Fibroblast of skin of left biceps (primary cell): ENCODE measurements at regions not wholly inside any gene's neighbourhood (a gene's known extent, or its start where the extent isn't known, plus 50 kb on each side); places are given as distances from the start of the nearest gene placed in this dataset.

Experiments used
- DNase-seq, 2 experiments: peaks; one replicate each; pipeline ENCODE4 v3.0.0-alpha.2; 2013; ENCODE audit warnings: low read depth in 2 of 2

GRCh38 chr11:70843906-70844305 is 408.5 kb downstream of the SHANK2 start:
- DNase-seq, result no peak

- no peak for DNase-seq
These were observed 408.0 kb downstream of the SHANK2 start for GRCh38 chr11:70844387-70844786.

- DNase-seq, result no peak
These were observed 406.8 kb downstream of the SHANK2 start for GRCh38 chr11:70845591-70846041.

- DNase-seq, result no peak
These were observed 405.4 kb downstream of the SHANK2 start for GRCh38 chr11:70846781-70847655.

GRCh38 chr11:70848243-70848750 is 404.1 kb downstream of the SHANK2 start:
- DNase-seq, result no peak

- no peak for DNase-seq
These were observed 403.3 kb downstream of the SHANK2 start for GRCh38 chr11:70849031-70849430.

- DNase-seq, result no peak
These were observed 401.1 kb downstream of the SHANK2 start for GRCh38 chr11:70851308-70851707.

- DNase-seq, result no peak
These were observed 400.5 kb downstream of the SHANK2 start for GRCh38 chr11:70851907-70852306.

GRCh38 chr11:70853068-70853769 is 399.2 kb downstream of the SHANK2 start:
- no peak for DNase-seq

- DNase-seq, result no peak
These were observed 398.6 kb downstream of the SHANK2 start for GRCh38 chr11:70853770-70854108.

GRCh38 chr11:70854201-70854600 is 398.2 kb downstream of the SHANK2 start:
- DNase-seq, result no peak

GRCh38 chr11:70854901-70855556 is 397.3 kb downstream of the SHANK2 start:
- no peak for DNase-seq

- no peak for DNase-seq
These were observed 394.5 kb downstream of the SHANK2 start for GRCh38 chr11:70857894-70858293.

- no peak for DNase-seq
These were observed 393.2 kb downstream of the SHANK2 start for GRCh38 chr11:70859180-70859579.

- DNase-seq, result no peak
These were observed 391.5 kb downstream of the SHANK2 start for GRCh38 chr11:70860888-70861287.

GRCh38 chr11:70861559-70861958 is 390.8 kb downstream of the SHANK2 start:
- DNase-seq, result no peak

GRCh38 chr11:70862093-70862492 is 390.3 kb downstream of the SHANK2 start:
- no peak for DNase-seq

GRCh38 chr11:70863186-70863585 is 389.2 kb downstream of the SHANK2 start:
- no peak for DNase-seq

GRCh38 chr11:70863993-70864392 is 388.4 kb downstream of the SHANK2 start:
- DNase-seq, result no peak

- DNase-seq, result no peak
These were observed 387.0 kb downstream of the SHANK2 start for GRCh38 chr11:70865356-70865755.

- no peak for DNase-seq
These were observed 385.5 kb downstream of the SHANK2 start for GRCh38 chr11:70866834-70867233.

- DNase-seq, result no peak
These were observed 384.9 kb downstream of the SHANK2 start for GRCh38 chr11:70867281-70868047.
